Astrocyte (in vitro differentiated cells and primary cell): ENCODE measurements at regions not wholly inside any gene's neighbourhood (a gene's known extent, or its start where the extent isn't known, plus 50 kb on each side); places are given as distances from the start of the nearest gene placed in this dataset.

Experiments used
- EZH2 ChIP-seq: IDR thresholded peaks from 2 replicates; pipeline ENCODE4 v1.6.1; 2012; ENCODE audit warnings: mild to moderate bottlenecking, low read length, inconsistent platforms; ENCODE audit not compliant: insufficient read depth
- TF ChIP-seq, protein P1 (sequence below): IDR thresholded peaks from 2 replicates; pipeline ENCODE4 v1.5.1; 2011; ENCODE audit warnings: low read depth, mild to moderate bottlenecking, inconsistent platforms, low read length, moderate library complexity; ENCODE audit not compliant: insufficient read depth

DNA sequence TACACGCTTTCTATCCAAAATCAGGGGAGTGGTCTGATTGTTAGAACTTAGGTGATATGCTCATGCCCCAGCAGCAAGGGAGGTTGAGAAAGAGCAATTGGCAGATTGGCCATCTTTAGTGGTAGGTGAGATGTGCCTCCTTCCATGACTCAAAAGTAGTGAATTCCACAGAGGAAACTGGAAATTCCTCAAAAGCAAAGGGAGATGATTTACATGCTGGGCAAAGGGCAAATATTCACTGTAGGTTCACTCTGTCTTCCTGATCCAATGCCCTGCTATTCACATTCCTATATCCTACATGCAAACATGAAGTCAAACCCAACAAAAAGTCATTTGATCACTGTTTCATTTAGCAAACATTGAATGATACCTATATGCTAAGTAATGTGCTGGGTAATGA lies 130.1 kb upstream of the ZNF608 start:
- no peak for TF ChIP-seq EZH2
- TF ChIP-seq, protein P1, sequence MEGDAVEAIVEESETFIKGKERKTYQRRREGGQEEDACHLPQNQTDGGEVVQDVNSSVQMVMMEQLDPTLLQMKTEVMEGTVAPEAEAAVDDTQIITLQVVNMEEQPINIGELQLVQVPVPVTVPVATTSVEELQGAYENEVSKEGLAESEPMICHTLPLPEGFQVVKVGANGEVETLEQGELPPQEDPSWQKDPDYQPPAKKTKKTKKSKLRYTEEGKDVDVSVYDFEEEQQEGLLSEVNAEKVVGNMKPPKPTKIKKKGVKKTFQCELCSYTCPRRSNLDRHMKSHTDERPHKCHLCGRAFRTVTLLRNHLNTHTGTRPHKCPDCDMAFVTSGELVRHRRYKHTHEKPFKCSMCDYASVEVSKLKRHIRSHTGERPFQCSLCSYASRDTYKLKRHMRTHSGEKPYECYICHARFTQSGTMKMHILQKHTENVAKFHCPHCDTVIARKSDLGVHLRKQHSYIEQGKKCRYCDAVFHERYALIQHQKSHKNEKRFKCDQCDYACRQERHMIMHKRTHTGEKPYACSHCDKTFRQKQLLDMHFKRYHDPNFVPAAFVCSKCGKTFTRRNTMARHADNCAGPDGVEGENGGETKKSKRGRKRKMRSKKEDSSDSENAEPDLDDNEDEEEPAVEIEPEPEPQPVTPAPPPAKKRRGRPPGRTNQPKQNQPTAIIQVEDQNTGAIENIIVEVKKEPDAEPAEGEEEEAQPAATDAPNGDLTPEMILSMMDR, result no peak
